AG10803 (cell line): ENCODE measurements at regions not wholly inside any gene's neighbourhood (a gene's known extent, or its start where the extent isn't known, plus 50 kb on each side); places are given as distances from the start of the nearest gene placed in this dataset.
"Not testable (repeated sequence)": the region's sequence is repeated elsewhere in the genome, so short reads cannot be mapped to it uniquely, and the experiment has no call there.

Source experiments
- DNase-seq: peaks from one replicate; pipeline ENCODE4 v3.0.0; 2010; ENCODE audit warnings: low read depth
- H3K4me3 ChIP-seq: 2 replicates; pipeline ENCODE4 v1.5.1; 2011; ENCODE audit warnings: mild to moderate bottlenecking, low read length, control low read depth
- TF ChIP-seq, protein P1 (sequence below): conservative IDR thresholded peaks from 2 replicates; pipeline ENCODE4 v1.5.1; 2011; ENCODE audit warnings: mild to moderate bottlenecking, low read length, control low read depth, inconsistent platforms

DNA sequence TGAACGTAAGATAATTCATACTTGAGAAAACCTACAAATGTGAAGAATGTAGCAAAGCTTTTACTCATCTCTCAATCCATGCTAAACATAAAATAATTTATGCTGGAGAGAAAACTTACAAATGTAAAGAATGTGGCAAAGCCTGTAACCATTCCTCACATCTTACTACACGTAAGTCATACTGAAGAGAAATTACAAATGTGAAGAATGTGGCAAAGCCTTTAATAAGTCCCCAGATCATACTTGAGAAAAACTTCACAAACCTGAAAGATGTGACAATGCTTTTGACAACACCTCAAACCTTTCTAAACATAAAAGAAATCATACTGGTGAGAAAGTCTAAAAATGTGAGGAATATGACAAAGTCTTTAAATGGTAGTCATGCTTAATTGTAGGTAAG is 89.4 kb downstream of the ZNF675 start:
- TF ChIP-seq, protein P1, sequence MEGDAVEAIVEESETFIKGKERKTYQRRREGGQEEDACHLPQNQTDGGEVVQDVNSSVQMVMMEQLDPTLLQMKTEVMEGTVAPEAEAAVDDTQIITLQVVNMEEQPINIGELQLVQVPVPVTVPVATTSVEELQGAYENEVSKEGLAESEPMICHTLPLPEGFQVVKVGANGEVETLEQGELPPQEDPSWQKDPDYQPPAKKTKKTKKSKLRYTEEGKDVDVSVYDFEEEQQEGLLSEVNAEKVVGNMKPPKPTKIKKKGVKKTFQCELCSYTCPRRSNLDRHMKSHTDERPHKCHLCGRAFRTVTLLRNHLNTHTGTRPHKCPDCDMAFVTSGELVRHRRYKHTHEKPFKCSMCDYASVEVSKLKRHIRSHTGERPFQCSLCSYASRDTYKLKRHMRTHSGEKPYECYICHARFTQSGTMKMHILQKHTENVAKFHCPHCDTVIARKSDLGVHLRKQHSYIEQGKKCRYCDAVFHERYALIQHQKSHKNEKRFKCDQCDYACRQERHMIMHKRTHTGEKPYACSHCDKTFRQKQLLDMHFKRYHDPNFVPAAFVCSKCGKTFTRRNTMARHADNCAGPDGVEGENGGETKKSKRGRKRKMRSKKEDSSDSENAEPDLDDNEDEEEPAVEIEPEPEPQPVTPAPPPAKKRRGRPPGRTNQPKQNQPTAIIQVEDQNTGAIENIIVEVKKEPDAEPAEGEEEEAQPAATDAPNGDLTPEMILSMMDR: no peak
- no peak overlapping the region for H3K4me3 ChIP-seq
- no peak for DNase-seq

DNA sequence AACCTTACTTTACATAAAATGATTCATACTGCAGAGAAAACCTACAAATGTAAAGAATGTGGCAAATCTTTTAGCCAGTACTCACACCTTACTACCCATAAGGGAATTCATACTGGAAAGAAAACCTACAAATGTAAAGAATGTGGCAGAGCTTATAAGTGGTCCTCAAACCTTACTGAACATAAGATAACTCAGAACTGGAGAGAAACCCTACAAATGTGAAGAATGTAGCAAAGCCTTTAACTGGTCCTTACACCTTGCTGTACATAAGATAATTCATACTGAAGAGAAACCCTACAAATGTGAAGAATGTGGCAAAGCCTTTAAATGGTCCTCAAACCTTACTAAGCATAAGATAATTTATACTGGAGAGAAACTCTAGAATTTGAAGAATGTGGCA is 90.1 kb downstream of the ZNF675 start:
- H3K4me3 ChIP-seq: no peak overlapping the region
- TF ChIP-seq, protein P1: no peak
- DNase-seq: no peak

GRCh38 chr19:23594311-23594710 is 92.7 kb downstream of the ZNF675 start:
- H3K4me3 ChIP-seq, DNase-seq: not testable (repeated sequence)

GRCh38 chr19:23587546-23587945 is 99.5 kb downstream of the ZNF675 start:
- DNase-seq: no peak

GRCh38 chr19:23577501-23577900 is 109.5 kb downstream of the ZNF675 start:
- TF ChIP-seq, protein P1: no peak
- H3K4me3 ChIP-seq: no peak overlapping the region
- no peak for DNase-seq

More at GRCh38 chr19:23587546-23587945, 99.5 kb downstream of the ZNF675 start:
- H3K4me3 ChIP-seq: no peak overlapping the region
- TF ChIP-seq, protein P1: no peak

GRCh38 chr19:23571175-23571574 is 115.8 kb downstream of the ZNF675 start:
- TF ChIP-seq, protein P1: no peak

DNA sequence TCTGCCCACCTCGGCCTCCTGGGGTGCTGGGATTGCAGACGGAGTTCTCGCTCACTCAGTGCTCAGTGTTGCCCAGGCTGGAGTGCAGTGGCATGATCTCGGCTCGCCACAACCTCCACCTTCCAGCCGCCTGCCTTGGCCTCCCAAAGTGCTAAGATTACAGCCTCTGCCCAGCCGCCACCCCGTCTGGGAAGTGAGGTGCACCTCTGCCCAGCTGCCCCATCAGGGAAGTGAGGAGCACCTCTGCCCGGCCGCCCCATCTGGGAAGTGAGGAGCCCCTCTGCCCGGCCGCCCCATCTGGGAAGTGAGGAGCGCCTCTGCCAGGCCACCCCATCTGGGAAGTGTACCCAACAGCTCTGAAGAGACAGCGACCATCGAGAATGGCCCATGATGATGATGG is 118.9 kb downstream of the ZNF675 start:
- not testable (repeated sequence) for H3K4me3 ChIP-seq, DNase-seq

More at GRCh38 chr19:23571175-23571574, 115.8 kb downstream of the ZNF675 start:
- DNase-seq: no peak
- H3K4me3 ChIP-seq: no peak overlapping the region

GRCh38 chr19:23565256-23565655 is 121.8 kb downstream of the ZNF675 start:
- no peak overlapping the region for H3K4me3 ChIP-seq
- DNase-seq: no peak
- TF ChIP-seq, protein P1: no peak
